ENCODE measurements at regions not wholly inside any gene's neighbourhood (a gene's known extent, or its start where the extent isn't known, plus 50 kb on each side); places are given as distances from the start of the nearest gene placed in this dataset.

- Histone ChIP-seq H3K9me3 (no peaks in the 10 kb centered on the region), H3K4me3 (no peak overlapping the region), H3K36me3 (no peaks in the 10 kb centered on the region), H3K4me1 (no peaks in the 10 kb centered on the region), H3K27ac (no peak overlapping the region), H3K27me3 (replicated peaks in 1 of 7) (no peaks in the 10 kb centered on the region)
- 64 to 75% (median 69%) methylated on average over 5 of the region's 5 CpGs for WGBS, 5 donors
- no peak for DNase-seq
- TF ChIP-seq CTCF (IDR thresholded peaks at IDR 0.05 in 8 of 11, conservative IDR thresholded peaks at IDR 0.05 in 3 of 11): no peak
- no peak for TF ChIP-seq POLR2A (IDR thresholded peaks at IDR 0.05)
- no peak for TF ChIP-seq POLR2AphosphoS5 (IDR thresholded peaks at IDR 0.05)
- intact Hi-C loops (cut with DNase I; ENCODE audit: low total_unique reads): no loop called here
These were observed 102.0 kb downstream of the FSCB start for GRCh38 chr14:44405011-44405486.

- Histone ChIP-seq H3K4me3 (no peak overlapping the region), H3K4me1 (no peaks in the 10 kb centered on the region), H3K27me3 (replicated peaks in 1 of 7) (no peaks in the 10 kb centered on the region), H3K36me3 (no peaks in the 10 kb centered on the region), H3K27ac (no peak overlapping the region), H3K9me3 (no peaks in the 10 kb centered on the region)
- DNase-seq: no peak
- TF ChIP-seq CTCF (IDR thresholded peaks at IDR 0.05 in 8 of 11, conservative IDR thresholded peaks at IDR 0.05 in 3 of 11): no peak
- no peak for TF ChIP-seq POLR2AphosphoS5 (IDR thresholded peaks at IDR 0.05)
- no peak for TF ChIP-seq POLR2A (IDR thresholded peaks at IDR 0.05)
- WGBS, 5 donors: 61 to 68% (median 67%) methylated on average over 3 of the region's 3 CpGs
- intact Hi-C loops (cut with DNase I; ENCODE audit: low total_unique reads): no loop called here
These were observed 102.5 kb downstream of the FSCB start for GRCh38 chr14:44404599-44404998.

GRCh38 chr14:44404036-44404435 lies 103.0 kb downstream of the FSCB start:
- TF ChIP-seq POLR2A (IDR thresholded peaks at IDR 0.05): no peak
- no peak for TF ChIP-seq CTCF (IDR thresholded peaks at IDR 0.05 in 8 of 11, conservative IDR thresholded peaks at IDR 0.05 in 3 of 11)
- no peak for TF ChIP-seq POLR2AphosphoS5 (IDR thresholded peaks at IDR 0.05)
- WGBS, 5 donors: 77 to 84% (median 82%) methylated on average over 1 of the region's 1 CpG
- Histone ChIP-seq H3K27ac (no peak overlapping the region), H3K27me3 (replicated peaks in 1 of 7) (no peaks in the 10 kb centered on the region), H3K36me3 (no peaks in the 10 kb centered on the region), H3K4me3 (no peak overlapping the region), H3K4me1 (no peaks in the 10 kb centered on the region), H3K9me3 (no peaks in the 10 kb centered on the region)
- no peak for DNase-seq
- intact Hi-C loops (cut with DNase I; ENCODE audit: low total_unique reads): no loop called here

GRCh38 chr14:44403193-44403592 lies 103.9 kb downstream of the FSCB start:
- Histone ChIP-seq H3K36me3 (no peaks in the 10 kb centered on the region), H3K27me3 (replicated peaks in 1 of 7) (no peaks in the 10 kb centered on the region), H3K9me3 (peaks cover 0 to 7% (median 0%) of the 10 kb centered on the region in 8 donors), H3K27ac (no peak overlapping the region), H3K4me3 (no peak overlapping the region), H3K4me1 (no peaks in the 10 kb centered on the region)
- intact Hi-C loops (cut with DNase I; ENCODE audit: low total_unique reads): no loop called here
- no peak for DNase-seq
- WGBS, 5 donors: 64 to 83% (median 77%) methylated on average over 3 of the region's 3 CpGs
- no peak for TF ChIP-seq POLR2AphosphoS5 (IDR thresholded peaks at IDR 0.05)
- no peak for TF ChIP-seq CTCF (IDR thresholded peaks at IDR 0.05 in 8 of 11, conservative IDR thresholded peaks at IDR 0.05 in 3 of 11)
- no peak for TF ChIP-seq POLR2A (IDR thresholded peaks at IDR 0.05)

Data from spleen (tissue), 11 donors.